CD14-positive monocyte (primary cell): ENCODE measurements at regions not wholly inside any gene's neighbourhood (a gene's known extent, or its start where the extent isn't known, plus 50 kb on each side); places are given as distances from the start of the nearest gene placed in this dataset.

Experiments
- DNase-seq, 3 donors: peaks; one replicate each; pipeline ENCODE4 v3.0.0-alpha.2; 2011 to 2022
- H2AFZ ChIP-seq: 2 replicates; pipeline ENCODE4 v1.6.0; 2012; ENCODE audit warnings: mild to moderate bottlenecking, low read depth, low read length, inconsistent platforms; ENCODE audit not compliant: insufficient read depth, poor library complexity, severe bottlenecking
- H3K27ac ChIP-seq, 2 donors: 1 replicate in 1 of 2; 2 replicates in 1 of 2; pipeline ENCODE4 v1.5.1; 2012 to 2013; ENCODE audit warnings: low read length in 2 of 2, control low read depth in 1 of 2, inconsistent platforms in 1 of 2, low read depth in 1 of 2, mild to moderate bottlenecking in 1 of 2
- H3K27me3 ChIP-seq, 2 donors: one replicate each; pipeline versions ENCODE4 v1.6.0 to v1.6.1; 2011 to 2013; ENCODE audit warnings: low read length in 2 of 2; ENCODE audit not compliant: control insufficient read depth in 2 of 2, insufficient read depth in 2 of 2
- H3K36me3 ChIP-seq, 2 donors: replicated peaks in 1 of 2; 1 replicate in 1 of 2; 2 replicates in 1 of 2; pipeline versions ENCODE4 v1.5.1 to v1.6.1; 2012 to 2013; ENCODE audit warnings: low read length in 2 of 2, control low read depth in 1 of 2, inconsistent platforms in 1 of 2, mild to moderate bottlenecking in 1 of 2; ENCODE audit not compliant: insufficient read depth in 2 of 2, control insufficient read depth in 1 of 2
- H3K4me1 ChIP-seq, 2 donors: 1 replicate in 1 of 2; 2 replicates in 1 of 2; pipeline versions ENCODE4 v1.5.1 to v1.6.1; 2012 to 2013; ENCODE audit warnings: low read length in 2 of 2, control low read depth in 1 of 2, inconsistent platforms in 1 of 2, mild to moderate bottlenecking in 1 of 2, moderate library complexity in 1 of 2; ENCODE audit not compliant: insufficient read depth in 2 of 2, control insufficient read depth in 1 of 2
- H3K4me2 ChIP-seq: replicated peaks from 2 replicates; pipeline ENCODE3; 2012; ENCODE audit warnings: low read length, moderate library complexity, mild to moderate bottlenecking; ENCODE audit not compliant: poor library complexity, severe bottlenecking; ENCODE audit errors: extremely low read depth
- H3K4me3 ChIP-seq, 3 experiments: fragments of 200-600 bp in 1 of 3; sonication (generic) in 1 of 3; replicated peaks in 1 of 3; 1 replicate in 2 of 3; 2 replicates in 1 of 3; pipeline ENCODE4 v1.5.1; 2011 to 2013; ENCODE audit warnings: low read length in 3 of 3, mild to moderate bottlenecking in 3 of 3, control low read depth in 2 of 3, low read depth in 2 of 3, inconsistent platforms in 1 of 3, moderate library complexity in 1 of 3
- H3K79me2 ChIP-seq: 2 replicates; pipeline ENCODE4 v1.6.0; 2012; ENCODE audit warnings: mild to moderate bottlenecking, control low read depth, inconsistent platforms, low read length, moderate library complexity; ENCODE audit not compliant: insufficient read depth
- H3K9ac ChIP-seq: 2 replicates; pipeline ENCODE4 v1.6.0; 2017; ENCODE audit warnings: low read length, mild to moderate bottlenecking; ENCODE audit not compliant: insufficient read depth, poor library complexity, severe bottlenecking
- H3K9me3 ChIP-seq, 2 donors: replicated peaks in 1 of 2; 1 replicate in 1 of 2; 2 replicates in 1 of 2; pipeline versions ENCODE4 v1.5.1 to v1.6.1; 2012 to 2013; ENCODE audit warnings: low read length in 2 of 2, control low read depth in 1 of 2; ENCODE audit not compliant: control insufficient read depth in 1 of 2, insufficient read depth in 1 of 2
- H4K20me1 ChIP-seq: 2 replicates; pipeline ENCODE4 v1.6.0; 2012; ENCODE audit warnings: mild to moderate bottlenecking, low read length, control low read depth, moderate library complexity; ENCODE audit not compliant: insufficient read depth
- H3K27ac Mint-ChIP-seq, 7 donors: one replicate each; pipeline ENCODE4 v1.8.0; 2020; ENCODE audit warnings: mild to moderate bottlenecking in 7 of 7, mixed read lengths in 7 of 7, moderate library complexity in 6 of 7, inconsistent platforms in 2 of 7
- H3K27me3 Mint-ChIP-seq, 3 donors: one replicate each; pipeline ENCODE4 v1.8.0; 2021 to 2022; ENCODE audit warnings: low read depth in 3 of 3, mild to moderate bottlenecking in 3 of 3, mixed read lengths in 3 of 3, moderate library complexity in 3 of 3, inconsistent platforms in 1 of 3
- H3K36me3 Mint-ChIP-seq, 2 donors: one replicate each; pipeline ENCODE4 v1.8.0; 2020; ENCODE audit warnings: mixed read lengths in 2 of 2, inconsistent platforms in 1 of 2, mild to moderate bottlenecking in 1 of 2
- H3K4me1 Mint-ChIP-seq: one replicate; pipeline ENCODE4 v1.8.0; 2020; ENCODE audit warnings: mild to moderate bottlenecking, mixed read lengths
- H3K4me3 Mint-ChIP-seq, 2 donors: one replicate each; pipeline ENCODE4 v1.8.0; 2020; ENCODE audit warnings: mild to moderate bottlenecking in 2 of 2, mixed read lengths in 2 of 2, moderate library complexity in 1 of 2
- H3K9me3 Mint-ChIP-seq, 7 donors: one replicate each; pipeline ENCODE4 v1.8.0; 2020 to 2022; ENCODE audit warnings: mixed read lengths in 7 of 7, mild to moderate bottlenecking in 6 of 7, moderate library complexity in 6 of 7, inconsistent platforms in 2 of 7
- WGBS: methylation state at CpG from one replicate; pipeline ENCODE4 v1.1.5; 2013; ENCODE audit warnings: missing lambda C conversion rate; ENCODE audit not compliant: insufficient coverage; 5-methylcytosine and 5-hydroxymethylcytosine counted together
- intact Hi-C, 2 donors: fragments of 100-400 bp; cut with micrococcal nuclease; formaldehyde crosslinking; loops; one replicate each; pipeline versions ENCODE4 v1.15.0 to v1.15.1; 2023
- TF ChIP-seq, protein P1 (sequence below): fragments of 200-600 bp; IDR thresholded peaks from one replicate; pipeline ENCODE4 v1.8.0; 2022; ENCODE audit warnings: antibody characterized with exemption, mild to moderate bottlenecking

DNA sequence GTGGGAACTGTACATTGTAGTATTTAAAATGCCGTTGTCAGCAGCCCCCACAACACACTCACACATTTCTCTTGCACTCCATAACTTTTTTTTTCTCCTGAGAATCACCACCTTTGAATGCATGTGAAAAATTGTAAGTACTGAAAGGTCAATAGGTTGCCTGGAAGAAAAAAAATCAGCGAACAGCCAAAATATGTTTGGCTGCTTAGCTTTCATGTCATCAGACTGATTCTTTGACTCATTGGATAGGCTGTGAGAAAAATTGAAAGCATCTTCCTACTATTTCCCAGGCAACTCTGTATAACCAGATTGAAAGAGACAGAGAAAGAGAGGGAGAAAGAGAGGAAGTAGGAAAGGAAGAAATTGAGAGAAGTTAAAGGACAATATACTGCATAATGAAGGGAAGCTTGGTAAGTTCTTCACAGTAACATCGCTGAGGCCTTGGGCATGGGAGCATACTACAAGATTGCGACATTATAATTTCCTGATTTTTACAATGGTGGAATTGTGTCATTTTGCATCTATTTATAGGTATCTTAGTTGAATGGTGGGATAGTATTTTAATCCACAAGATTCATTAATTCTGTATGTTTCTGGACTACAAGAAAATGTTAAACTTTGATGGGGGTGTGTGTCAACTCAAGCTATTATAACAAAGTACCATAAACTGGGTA lies 249.3 kb upstream of the KCND2 start:
- Histone ChIP-seq H3K9ac (no peak overlapping the region), H2AFZ (no peak overlapping the region), H3K79me2 (no peaks in the 10 kb centered on the region), H3K27ac (no peak overlapping the region), H3K36me3 (no peaks in the 10 kb centered on the region), H3K9me3 (no peaks in the 10 kb centered on the region), H3K27me3 (no peaks in the 10 kb centered on the region), H3K4me1 (no peaks in the 10 kb centered on the region), H3K4me3 (no peak overlapping the region), H4K20me1 (no peaks in the 10 kb centered on the region), H3K4me2 (no peak overlapping the region)
- intact Hi-C loops = no loop called here
- Mint-ChIP-seq H3K27me3 (peaks cover 0 to 1% (median 1%) of the 10 kb centered on the region in 3 donors), H3K27ac (no peak overlapping the region), H3K4me3 (no peak overlapping the region), H3K4me1 (no peaks in the 10 kb centered on the region), H3K36me3 (no peaks in the 10 kb centered on the region), H3K9me3 (peaks cover 0 to 2% (median 0%) of the 10 kb centered on the region in 7 donors)
- WGBS = no CpG with 5 or more reads among the region's 4 CpGs
- DNase-seq = no peak
- TF ChIP-seq, protein P1, sequence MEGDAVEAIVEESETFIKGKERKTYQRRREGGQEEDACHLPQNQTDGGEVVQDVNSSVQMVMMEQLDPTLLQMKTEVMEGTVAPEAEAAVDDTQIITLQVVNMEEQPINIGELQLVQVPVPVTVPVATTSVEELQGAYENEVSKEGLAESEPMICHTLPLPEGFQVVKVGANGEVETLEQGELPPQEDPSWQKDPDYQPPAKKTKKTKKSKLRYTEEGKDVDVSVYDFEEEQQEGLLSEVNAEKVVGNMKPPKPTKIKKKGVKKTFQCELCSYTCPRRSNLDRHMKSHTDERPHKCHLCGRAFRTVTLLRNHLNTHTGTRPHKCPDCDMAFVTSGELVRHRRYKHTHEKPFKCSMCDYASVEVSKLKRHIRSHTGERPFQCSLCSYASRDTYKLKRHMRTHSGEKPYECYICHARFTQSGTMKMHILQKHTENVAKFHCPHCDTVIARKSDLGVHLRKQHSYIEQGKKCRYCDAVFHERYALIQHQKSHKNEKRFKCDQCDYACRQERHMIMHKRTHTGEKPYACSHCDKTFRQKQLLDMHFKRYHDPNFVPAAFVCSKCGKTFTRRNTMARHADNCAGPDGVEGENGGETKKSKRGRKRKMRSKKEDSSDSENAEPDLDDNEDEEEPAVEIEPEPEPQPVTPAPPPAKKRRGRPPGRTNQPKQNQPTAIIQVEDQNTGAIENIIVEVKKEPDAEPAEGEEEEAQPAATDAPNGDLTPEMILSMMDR = no peak

DNA sequence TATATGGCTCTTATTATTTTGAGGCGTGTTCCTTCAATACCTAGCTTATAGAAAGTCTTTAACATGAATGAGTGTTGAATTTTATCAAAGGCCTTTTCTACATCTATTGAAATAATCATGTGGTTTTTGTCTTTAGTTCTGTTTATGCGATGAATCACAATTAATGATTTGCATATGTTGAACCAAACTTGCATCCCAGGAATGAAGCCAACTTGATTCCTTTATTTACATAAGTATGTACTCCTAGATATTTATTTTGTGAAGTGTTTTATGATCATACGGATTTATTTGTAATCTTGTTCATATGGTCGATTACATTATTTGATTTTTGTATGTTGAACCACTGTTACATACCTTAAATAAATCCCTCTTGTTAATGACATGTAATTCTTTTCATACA lies 244.3 kb upstream of the KCND2 start:
- TF ChIP-seq, protein P1 = no peak
- Histone ChIP-seq H3K36me3 (no peaks in the 10 kb centered on the region), H3K4me3 (no peak overlapping the region), H3K27me3 (no peaks in the 10 kb centered on the region), H3K4me1 (no peaks in the 10 kb centered on the region), H3K9me3 (no peaks in the 10 kb centered on the region), H4K20me1 (no peaks in the 10 kb centered on the region), H2AFZ (no peak overlapping the region), H3K4me2 (no peak overlapping the region), H3K79me2 (no peaks in the 10 kb centered on the region), H3K9ac (no peak overlapping the region), H3K27ac (no peak overlapping the region)
- Mint-ChIP-seq H3K9me3 (peaks cover 0 to 3% (median 0%) of the 10 kb centered on the region in 7 donors), H3K4me3 (no peak overlapping the region), H3K4me1 (no peaks in the 10 kb centered on the region), H3K27me3 (peaks cover 0 to 1% (median under 1%) of the 10 kb centered on the region in 3 donors), H3K36me3 (no peaks in the 10 kb centered on the region), H3K27ac (no peak overlapping the region)
- no peak for DNase-seq
- WGBS = no CpG with 5 or more reads among the region's 4 CpGs
- intact Hi-C loops = no loop called here
